HG03196 (cell line): ENCODE measurements at regions not wholly inside any gene's neighbourhood (a gene's known extent, or its start where the extent isn't known, plus 50 kb on each side); places are given as distances from the start of the nearest gene placed in this dataset.

Experiments used
- ATAC-seq: cut with Tn5 transposase; IDR thresholded peaks from one replicate; pipeline ENCODE4 v1.9.1; 2021; ENCODE audit not compliant: unreplicated experiment

DNA sequence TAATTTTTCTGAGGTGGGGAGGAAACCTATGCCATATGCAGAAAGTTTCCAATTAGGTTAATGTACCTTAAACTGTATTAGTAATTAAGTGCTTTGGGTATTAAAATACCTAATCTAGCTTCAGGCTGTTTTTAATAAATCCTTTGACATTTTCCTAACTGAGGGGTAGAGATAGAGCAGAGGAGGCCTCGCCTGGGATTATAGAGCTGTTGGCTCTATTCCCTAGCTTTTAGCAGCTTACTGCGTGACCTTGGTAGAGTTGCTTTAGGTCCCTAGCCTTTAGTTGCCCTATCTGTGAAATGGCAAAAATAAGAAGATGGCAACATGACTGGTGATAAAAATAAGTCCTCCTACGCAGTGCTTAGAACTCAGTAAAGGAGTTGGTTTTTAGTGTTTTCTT lies 621.0 kb downstream of the LMO4 start:
- ATAC-seq, result no peak

DNA sequence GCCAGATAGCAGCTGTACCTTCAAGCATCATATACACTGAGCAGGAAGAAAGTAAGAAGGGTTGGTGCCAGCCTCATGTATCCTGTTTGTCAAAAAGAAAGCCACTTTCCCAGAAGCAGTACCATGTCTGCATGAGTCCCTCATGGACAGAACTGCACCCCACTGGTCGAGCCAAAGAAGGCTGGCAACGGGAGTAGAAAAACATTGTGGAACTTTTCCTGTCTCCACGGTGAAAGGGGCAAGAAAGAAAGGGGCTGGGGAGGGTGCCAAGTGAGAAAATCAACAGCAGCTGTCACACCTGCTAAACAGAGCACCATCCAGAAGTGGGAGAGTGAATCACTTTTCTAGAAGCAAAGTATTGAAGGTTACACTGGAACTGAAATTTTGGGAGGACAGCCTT lies 621.7 kb downstream of the LMO4 start:
- ATAC-seq, result no peak

DNA sequence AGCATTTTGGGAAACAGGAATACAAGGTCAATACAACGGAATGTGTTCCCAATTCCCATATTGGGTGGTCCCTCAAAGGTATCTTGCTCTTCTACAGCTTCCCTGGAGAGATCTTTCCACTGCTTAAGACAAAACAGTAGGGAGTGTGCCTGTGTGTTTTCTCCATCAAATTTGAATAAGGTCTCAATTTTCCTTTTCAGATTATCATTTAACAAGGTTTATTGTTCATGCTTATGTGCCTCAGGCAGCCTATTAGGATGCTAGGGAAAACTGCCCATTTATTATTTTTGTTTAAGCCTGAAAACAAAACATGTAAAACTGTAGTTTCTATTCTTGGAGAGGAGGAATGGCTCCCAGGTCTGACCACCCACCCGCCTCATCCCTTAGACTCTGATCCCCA lies 622.7 kb downstream of the LMO4 start:
- no peak for ATAC-seq

- no peak for ATAC-seq
Measured at GRCh38 chr1:87951852-87952251, 623.2 kb downstream of the LMO4 start.

- no peak for ATAC-seq
Measured at GRCh38 chr1:87953121-87953520, 624.4 kb downstream of the LMO4 start.

- peak; percentile 69 for ATAC-seq
Measured at GRCh38 chr1:87953732-87954344, 625.2 kb downstream of the LMO4 start.

DNA sequence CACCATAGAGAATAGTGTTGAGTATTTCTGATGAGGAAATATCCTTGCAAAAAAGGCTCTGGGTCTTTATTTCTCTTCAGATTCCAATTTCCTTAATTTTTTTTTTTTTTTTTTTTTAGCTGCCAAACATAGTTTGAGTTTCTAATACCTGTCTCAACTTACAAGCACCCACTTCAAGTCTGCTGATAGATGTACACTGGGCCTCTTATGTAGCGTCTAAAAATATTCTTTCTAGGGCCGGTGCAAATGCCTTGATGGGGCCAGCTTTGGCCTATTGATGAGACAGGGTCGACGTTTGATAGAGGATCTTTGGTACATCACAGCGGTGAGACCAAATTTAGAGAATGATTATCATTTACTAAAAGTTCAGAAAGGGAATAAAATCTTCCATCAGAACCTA lies 626.4 kb downstream of the LMO4 start:
- no peak for ATAC-seq

DNA sequence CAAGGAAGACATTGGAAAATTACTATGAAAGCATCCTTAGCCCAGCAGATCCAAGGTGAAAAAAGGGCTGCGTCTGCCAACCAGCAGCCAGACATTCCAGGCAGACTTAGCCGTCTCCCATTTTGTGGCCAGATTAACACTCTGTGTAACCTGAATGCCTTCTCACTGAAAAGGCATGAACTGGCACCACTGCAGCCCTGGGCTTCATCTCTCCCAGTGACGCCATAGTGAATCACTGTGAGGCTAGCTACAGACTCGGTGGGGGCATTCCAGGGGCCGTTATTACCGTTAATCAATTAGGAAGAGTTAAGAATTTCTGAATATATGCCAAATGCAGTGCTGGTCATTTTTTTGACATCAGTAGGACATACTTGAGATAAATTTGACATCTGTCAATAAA lies 627.4 kb downstream of the LMO4 start:
- no peak for ATAC-seq

GRCh38 chr1:87956750-87957149 lies 628.1 kb downstream of the LMO4 start:
- ATAC-seq, result no peak

GRCh38 chr1:87957331-87957730 lies 628.7 kb downstream of the LMO4 start:
- no peak for ATAC-seq

- ATAC-seq, result no peak
Measured at GRCh38 chr1:87958201-87958600, 629.5 kb downstream of the LMO4 start.

- no peak for ATAC-seq
Measured at GRCh38 chr1:87958716-87959115, 630.0 kb downstream of the LMO4 start.

- no peak for ATAC-seq
Measured at GRCh38 chr1:87959236-87959635, 630.6 kb downstream of the LMO4 start.

- no peak for ATAC-seq
Measured at GRCh38 chr1:87961992-87962391, 633.3 kb downstream of the LMO4 start.

DNA sequence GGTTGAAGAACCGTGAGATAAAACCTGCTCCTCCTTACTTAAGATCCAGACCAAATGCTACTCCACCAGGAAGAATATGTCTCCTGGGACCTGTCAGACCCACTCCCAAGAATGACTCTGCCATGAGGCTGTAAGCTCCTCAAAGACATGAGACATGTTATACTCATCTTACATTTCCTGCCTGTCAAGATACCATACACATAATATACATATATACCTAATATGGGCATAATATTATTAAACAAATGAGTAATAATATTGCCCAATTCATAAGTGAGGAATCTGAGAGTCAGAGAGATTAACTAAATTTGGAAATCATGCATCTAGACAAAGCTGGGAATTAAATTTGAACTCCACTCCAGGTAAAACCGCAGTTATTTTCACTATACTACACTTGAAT lies 634.9 kb downstream of the LMO4 start:
- ATAC-seq, result no peak

DNA sequence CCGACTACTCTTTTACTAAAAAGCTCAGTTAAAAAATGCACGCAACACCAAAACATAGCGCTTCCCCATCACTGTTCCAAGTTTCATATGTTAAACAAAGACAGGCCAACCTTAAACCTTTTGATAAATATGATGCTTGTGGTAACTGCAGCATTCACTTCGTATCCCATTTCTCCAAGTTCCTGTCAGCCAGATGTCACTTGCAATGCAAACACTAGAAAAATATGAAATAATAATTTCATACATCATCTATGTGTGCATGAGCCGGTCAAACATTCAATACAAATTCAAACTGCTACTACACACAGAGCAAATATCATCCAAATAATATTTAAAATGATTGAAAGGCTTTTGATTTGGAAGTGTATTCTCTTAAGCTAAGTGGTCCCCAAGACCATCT lies 636.5 kb downstream of the LMO4 start:
- no peak for ATAC-seq

DNA sequence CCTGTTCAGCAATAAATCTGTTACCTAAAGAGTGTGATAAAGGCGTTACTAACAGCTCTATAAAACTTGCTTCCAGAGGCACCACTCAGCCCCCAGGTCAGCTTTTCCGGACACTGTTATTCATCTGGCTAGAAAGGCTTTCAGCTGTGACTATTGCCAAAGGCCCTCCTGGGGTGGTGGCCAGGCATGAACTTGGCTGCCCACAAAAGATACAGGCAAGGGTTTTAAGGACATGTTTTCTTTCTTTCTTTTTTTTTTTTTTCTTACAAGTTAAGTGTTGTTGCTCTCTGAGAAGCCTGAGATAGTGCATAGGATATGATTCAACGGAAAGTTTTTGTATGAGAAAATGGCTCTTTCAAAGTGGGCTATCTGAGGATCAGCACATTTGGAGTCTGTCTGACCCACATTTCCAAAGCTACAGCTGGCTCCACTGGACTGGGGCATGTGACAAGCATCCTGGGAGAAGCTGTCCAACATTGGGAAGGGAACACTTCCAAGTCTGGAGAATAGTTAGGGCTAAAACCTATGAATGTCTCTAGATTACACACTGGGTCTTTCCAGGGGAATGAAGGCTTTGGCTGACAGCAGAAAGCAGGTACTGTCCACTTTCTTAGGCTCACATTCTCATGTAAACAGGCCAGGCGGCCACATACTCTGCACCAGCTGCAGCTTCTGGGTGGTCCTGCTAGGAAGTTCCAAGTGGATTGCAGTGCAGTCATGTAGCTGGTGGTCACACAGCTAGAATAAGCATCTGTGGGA lies 639.7 kb downstream of the LMO4 start:
- no peak for ATAC-seq

DNA sequence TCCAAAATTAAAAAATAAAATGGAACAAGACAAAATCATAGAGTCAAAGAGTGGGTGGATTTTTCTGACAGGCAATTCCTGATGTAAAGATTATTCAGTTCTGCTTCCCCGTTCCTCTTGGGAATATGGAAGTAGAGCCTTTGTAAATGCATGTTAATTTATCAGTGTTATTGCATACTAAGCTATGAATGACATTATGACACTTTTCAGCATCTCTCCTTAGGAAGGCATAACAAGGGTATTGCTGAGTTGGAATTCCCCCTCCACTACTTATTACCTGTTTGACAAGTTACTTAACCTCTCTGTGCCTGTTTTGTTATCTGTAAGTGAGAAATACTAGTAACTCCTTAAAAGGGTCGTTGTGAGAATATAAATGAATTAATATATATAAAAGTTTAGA lies 640.4 kb downstream of the LMO4 start:
- no peak for ATAC-seq

- ATAC-seq, result no peak
Measured at GRCh38 chr1:87972811-87973210, 644.1 kb downstream of the LMO4 start.

DNA sequence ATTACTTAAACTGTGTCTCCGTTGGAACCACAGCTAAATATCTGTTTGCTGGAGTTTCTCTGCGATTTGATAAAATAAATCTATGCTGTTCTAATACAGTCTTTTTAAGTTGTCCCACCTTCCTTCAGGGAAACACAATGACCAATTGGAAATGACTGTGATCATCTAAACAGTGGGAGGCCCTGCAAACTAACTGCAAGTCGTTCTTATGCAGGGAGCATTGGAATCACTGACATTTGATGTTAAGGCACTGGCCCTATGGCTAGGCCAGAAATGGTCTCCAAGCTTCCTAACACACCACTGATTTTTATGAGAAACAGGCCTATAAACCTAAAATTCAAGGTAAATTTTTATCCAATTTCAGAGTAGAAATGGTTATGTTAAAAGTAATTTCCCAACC lies 645.2 kb downstream of the LMO4 start:
- ATAC-seq, result no peak

- no peak for ATAC-seq
Measured at GRCh38 chr1:87976316-87976715, 647.6 kb downstream of the LMO4 start.

DNA sequence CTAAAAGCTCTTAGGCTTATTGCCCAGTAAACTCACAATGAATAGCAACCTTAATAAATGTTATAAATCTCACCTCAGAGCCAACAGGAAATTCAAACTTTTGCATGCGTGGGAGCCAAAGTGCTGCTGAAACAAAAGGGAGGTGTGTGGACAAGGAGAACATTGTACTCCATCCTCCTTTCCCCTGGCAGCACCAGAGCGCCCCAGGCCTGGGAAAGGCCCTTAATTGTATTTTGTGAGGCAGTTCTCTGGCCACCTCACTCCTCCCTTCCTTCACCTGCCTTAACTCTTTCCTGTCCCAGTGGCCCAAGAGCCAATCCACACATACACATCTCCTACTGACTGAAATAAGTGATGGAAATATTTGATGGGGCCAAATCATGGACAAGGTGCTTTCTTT lies 648.5 kb downstream of the LMO4 start:
- no peak for ATAC-seq

DNA sequence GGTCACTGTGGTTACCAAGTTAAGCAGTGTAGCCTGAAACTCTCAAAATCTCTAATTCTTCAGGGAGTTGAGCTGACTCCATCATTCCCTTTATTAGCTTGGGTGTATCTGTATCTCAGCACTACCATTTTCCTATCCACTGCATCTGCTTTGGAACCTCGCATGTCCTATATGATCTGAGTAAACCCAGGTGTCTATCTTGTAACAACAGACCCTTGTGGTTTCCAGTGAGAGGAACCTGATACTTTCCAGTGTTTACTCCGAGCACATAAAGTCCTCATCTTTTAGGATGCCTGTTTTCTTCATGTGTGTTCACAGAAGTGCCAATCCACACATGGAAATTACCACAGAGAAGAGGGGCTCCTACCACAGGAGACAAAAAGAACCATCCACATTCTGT lies 650.4 kb downstream of the LMO4 start:
- no peak for ATAC-seq
